ENCODE measurements at regions not wholly inside any gene's neighbourhood (a gene's known extent, or its start where the extent isn't known, plus 50 kb on each side); places are given as distances from the start of the nearest gene placed in this dataset.

GRCh38 chr9:81741103-81741502 is 51.8 kb upstream of the TLE1 start:
- H3K9ac ChIP-seq (replicated peaks; ENCODE audit: extremely low read depth, insufficient read depth, low read length) = no peak overlapping the region
- no peaks in the 10 kb centered on the region for H3K36me3 ChIP-seq (ENCODE audit: control insufficient read depth in 2 of 2, extremely low read depth in 1 of 2, insufficient read depth in 2 of 2, low read length in 2 of 2)
- CTCF ChIA-PET = interaction anchor here (1.2 kb wide), 1 partner anchor 7 kb away, joined by 3 read pairs; no protein-coding TSS in a partner anchor
- H3K79me2 ChIP-seq (ENCODE audit: control insufficient read depth, insufficient read depth, low read length) = no peaks in the 10 kb centered on the region
- no peaks in the 10 kb centered on the region for H3K9me1 ChIP-seq (replicated peaks; ENCODE audit: control insufficient read depth, extremely low read depth, insufficient read depth, low read length)
- no peak overlapping the region for H3K27ac ChIP-seq (ENCODE audit: insufficient read depth, low read depth, low read length)
- no peak overlapping the region for H3K4me2 ChIP-seq (ENCODE audit: insufficient read depth, low read length)
- TF ChIP-seq CTCF (IDR thresholded peaks at IDR 0.05; ENCODE audit: extremely low read depth in 1 of 2, insufficient read depth in 1 of 2, low read depth in 1 of 2, low read length in 2 of 2) = no peak
- TF ChIP-seq MYC (IDR thresholded peaks at IDR 0.05; ENCODE audit: low read depth, low read length) = no peak
- TF ChIP-seq FOS (IDR thresholded peaks at IDR 0.05; ENCODE audit: borderline replicate concordance, insufficient read depth, low read length) = no peak
- TF ChIP-seq POLR2A (IDR thresholded peaks at IDR 0.05; ENCODE audit: low read depth, low read length) = no peak
- no peak for TF ChIP-seq GATA2 (IDR thresholded peaks at IDR 0.05; ENCODE audit: insufficient read depth, insufficient read length, low read depth, low read length)
- DNase-seq (ENCODE audit: low read depth, low spot score) (no peak), FAIRE-seq (no peak)
- no peaks in the 10 kb centered on the region for H3K9me3 ChIP-seq (replicated peaks; ENCODE audit: control insufficient read depth, insufficient read depth, low read length)
- no TSS peak for BruUV-seq (replicated peaks)
- no peak overlapping the region for H2AFZ ChIP-seq (ENCODE audit: low read depth, low read length)
- no peaks in the 10 kb centered on the region for H4K20me1 ChIP-seq (replicated peaks; ENCODE audit: control insufficient read depth, extremely low read depth, insufficient read depth, low read length)
- no peak overlapping the region for H3K4me3 ChIP-seq (replicated peaks in 1 of 3; ENCODE audit: insufficient read depth in 1 of 3, low read depth in 1 of 3, low read length in 3 of 3)
- H3K27me3 ChIP-seq (ENCODE audit: control insufficient read depth in 2 of 2, insufficient read depth in 2 of 2, low read length in 2 of 2) = no peaks in the 10 kb centered on the region
- POLR2A ChIA-PET = no interaction called here
- intact Hi-C loops (cut with micrococcal nuclease) (no loop called here), dilution Hi-C loops (cut with MboI; ENCODE audit: extremely low pct_ligation_motif_present, low sequenced_read_pairs) (no loop called here)
- H3K4me1 ChIP-seq (ENCODE audit: control insufficient read depth, extremely low read depth, insufficient read depth, low read length) = peaks cover 3% of the 10 kb centered on the region

GRCh38 chr9:81748091-81748490 is 58.7 kb upstream of the TLE1 start:
- Histone ChIP-seq H3K4me2 (ENCODE audit: insufficient read depth, low read length) (no peak overlapping the region), H3K9me1 (replicated peaks; ENCODE audit: control insufficient read depth, extremely low read depth, insufficient read depth, low read length) (no peaks in the 10 kb centered on the region), H3K27me3 (ENCODE audit: control insufficient read depth in 2 of 2, insufficient read depth in 2 of 2, low read length in 2 of 2) (no peaks in the 10 kb centered on the region), H3K27ac (ENCODE audit: insufficient read depth, low read depth, low read length) (no peak overlapping the region), H3K9ac (replicated peaks; ENCODE audit: extremely low read depth, insufficient read depth, low read length) (no peak overlapping the region), H3K36me3 (ENCODE audit: control insufficient read depth in 2 of 2, extremely low read depth in 1 of 2, insufficient read depth in 2 of 2, low read length in 2 of 2) (no peaks in the 10 kb centered on the region), H2AFZ (ENCODE audit: low read depth, low read length) (no peak overlapping the region), H4K20me1 (replicated peaks; ENCODE audit: control insufficient read depth, extremely low read depth, insufficient read depth, low read length) (no peaks in the 10 kb centered on the region), H3K9me3 (replicated peaks; ENCODE audit: control insufficient read depth, insufficient read depth, low read length) (no peaks in the 10 kb centered on the region), H3K4me1 (ENCODE audit: control insufficient read depth, extremely low read depth, insufficient read depth, low read length) (no peaks in the 10 kb centered on the region), H3K79me2 (ENCODE audit: control insufficient read depth, insufficient read depth, low read length) (no peaks in the 10 kb centered on the region), H3K4me3 (replicated peaks in 1 of 3; ENCODE audit: insufficient read depth in 1 of 3, low read depth in 1 of 3, low read length in 3 of 3) (no peak overlapping the region)
- BruUV-seq (replicated peaks) = no TSS peak
- CTCF ChIA-PET = no interaction called here
- TF ChIP-seq POLR2AphosphoS5 (IDR thresholded peaks at IDR 0.05; ENCODE audit: insufficient read depth, low read depth, low read length) (no peak), MAX (IDR thresholded peaks at IDR 0.05; ENCODE audit: insufficient read depth, insufficient read length) (no peak), FOS (IDR thresholded peaks at IDR 0.05; ENCODE audit: borderline replicate concordance, insufficient read depth, low read length) (no peak), POLR2A (IDR thresholded peaks at IDR 0.05; ENCODE audit: low read depth, low read length) (no peak), MYC (IDR thresholded peaks at IDR 0.05; ENCODE audit: low read depth, low read length) (no peak), GATA2 (IDR thresholded peaks at IDR 0.05; ENCODE audit: insufficient read depth, insufficient read length, low read depth, low read length) (no peak), EZH2 (IDR thresholded peaks at IDR 0.05; ENCODE audit: borderline replicate concordance, low read depth, low read length, severe bottlenecking) (no peak), CTCF (IDR thresholded peaks at IDR 0.05; ENCODE audit: extremely low read depth in 1 of 2, insufficient read depth in 1 of 2, low read depth in 1 of 2, low read length in 2 of 2) (no peak), JUN (IDR thresholded peaks at IDR 0.05; ENCODE audit: borderline replicate concordance, insufficient read depth, insufficient read length, low read depth) (no peak)
- POLR2A ChIA-PET = no interaction called here
- intact Hi-C loops (cut with micrococcal nuclease) (no loop called here), dilution Hi-C loops (cut with MboI; ENCODE audit: extremely low pct_ligation_motif_present, low sequenced_read_pairs) (no loop called here)
- DNase-seq (ENCODE audit: low read depth, low spot score) = no peak
- no peak for FAIRE-seq

Measured in endothelial cell of umbilical vein (primary cell).